HEK293 (cell line): ENCODE measurements at regions not wholly inside any gene's neighbourhood (a gene's known extent, or its start where the extent isn't known, plus 50 kb on each side); places are given as distances from the start of the nearest gene placed in this dataset.

ENCODE experiments used
- RBAK ChIP-seq: fragments of 450-650 bp; formaldehyde crosslinking; IDR thresholded peaks from 2 replicates; pipeline ENCODE4 v1.5.1; 2016; ENCODE audit warnings: missing biosample characterization, missing genetic modification characterization
- ZBTB1 ChIP-seq: fragments of 450-650 bp; formaldehyde crosslinking; IDR thresholded peaks from 2 replicates; pipeline ENCODE4 v1.5.1; 2016; ENCODE audit warnings: missing biosample characterization, missing genetic modification characterization
- ZNF184 ChIP-seq: fragments of 450-650 bp; IDR thresholded peaks from 2 replicates; pipeline ENCODE4 v1.5.1; 2018; ENCODE audit warnings: missing biosample characterization, mild to moderate bottlenecking, missing genetic modification characterization
- ZNF302 ChIP-seq: fragments of 450-650 bp; formaldehyde crosslinking; IDR thresholded peaks from 2 replicates; pipeline ENCODE4 v1.5.1; 2016; ENCODE audit warnings: missing biosample characterization, missing genetic modification characterization, low read depth
- ZNF391 ChIP-seq: fragments of 450-650 bp; formaldehyde crosslinking; IDR thresholded peaks from 2 replicates; pipeline ENCODE4 v1.5.1; 2016; ENCODE audit warnings: low read depth, missing biosample characterization, missing genetic modification characterization, borderline replicate concordance
- TF ChIP-seq, protein P1 (sequence below): fragments of 450-650 bp; formaldehyde crosslinking; IDR thresholded peaks from 2 replicates; pipeline ENCODE4 v1.5.1; 2016; ENCODE audit warnings: missing biosample characterization, missing genetic modification characterization
- TF ChIP-seq, protein P2 (sequence below): fragments of 450-650 bp; formaldehyde crosslinking; IDR thresholded peaks from 2 replicates; pipeline ENCODE4 v1.5.1; 2017; ENCODE audit warnings: missing biosample characterization, mild to moderate bottlenecking, missing genetic modification characterization, moderate library complexity

DNA sequence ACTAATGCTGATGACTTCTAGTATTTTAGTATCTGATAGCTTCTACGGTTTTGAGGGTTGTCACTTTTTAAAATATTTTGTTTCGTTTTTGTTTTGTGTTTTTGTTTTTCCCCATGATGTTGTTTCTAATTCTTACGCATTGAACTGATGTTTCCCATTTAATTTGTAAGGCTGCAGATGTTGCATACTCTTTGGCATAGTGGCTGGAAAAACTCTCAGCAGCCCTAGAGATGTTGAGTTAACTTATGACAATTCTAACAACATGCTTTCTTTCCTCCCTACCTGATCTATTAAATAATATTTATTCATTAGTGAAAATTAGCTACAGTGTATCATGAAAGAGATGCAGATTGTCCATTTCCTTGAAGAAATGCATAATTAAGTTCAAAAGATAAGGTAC is 559.3 kb upstream of the GRM7 start:
- no peak for TF ChIP-seq ZNF184 (tag by site-specific recombination)
- TF ChIP-seq, protein P1, sequence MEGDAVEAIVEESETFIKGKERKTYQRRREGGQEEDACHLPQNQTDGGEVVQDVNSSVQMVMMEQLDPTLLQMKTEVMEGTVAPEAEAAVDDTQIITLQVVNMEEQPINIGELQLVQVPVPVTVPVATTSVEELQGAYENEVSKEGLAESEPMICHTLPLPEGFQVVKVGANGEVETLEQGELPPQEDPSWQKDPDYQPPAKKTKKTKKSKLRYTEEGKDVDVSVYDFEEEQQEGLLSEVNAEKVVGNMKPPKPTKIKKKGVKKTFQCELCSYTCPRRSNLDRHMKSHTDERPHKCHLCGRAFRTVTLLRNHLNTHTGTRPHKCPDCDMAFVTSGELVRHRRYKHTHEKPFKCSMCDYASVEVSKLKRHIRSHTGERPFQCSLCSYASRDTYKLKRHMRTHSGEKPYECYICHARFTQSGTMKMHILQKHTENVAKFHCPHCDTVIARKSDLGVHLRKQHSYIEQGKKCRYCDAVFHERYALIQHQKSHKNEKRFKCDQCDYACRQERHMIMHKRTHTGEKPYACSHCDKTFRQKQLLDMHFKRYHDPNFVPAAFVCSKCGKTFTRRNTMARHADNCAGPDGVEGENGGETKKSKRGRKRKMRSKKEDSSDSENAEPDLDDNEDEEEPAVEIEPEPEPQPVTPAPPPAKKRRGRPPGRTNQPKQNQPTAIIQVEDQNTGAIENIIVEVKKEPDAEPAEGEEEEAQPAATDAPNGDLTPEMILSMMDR (tag by site-specific recombination): no peak
- TF ChIP-seq ZNF391: no peak
- no peak for TF ChIP-seq RBAK (tag by site-specific recombination)
- no peak for TF ChIP-seq ZNF302 (tag by site-specific recombination)
- TF ChIP-seq, protein P2, sequence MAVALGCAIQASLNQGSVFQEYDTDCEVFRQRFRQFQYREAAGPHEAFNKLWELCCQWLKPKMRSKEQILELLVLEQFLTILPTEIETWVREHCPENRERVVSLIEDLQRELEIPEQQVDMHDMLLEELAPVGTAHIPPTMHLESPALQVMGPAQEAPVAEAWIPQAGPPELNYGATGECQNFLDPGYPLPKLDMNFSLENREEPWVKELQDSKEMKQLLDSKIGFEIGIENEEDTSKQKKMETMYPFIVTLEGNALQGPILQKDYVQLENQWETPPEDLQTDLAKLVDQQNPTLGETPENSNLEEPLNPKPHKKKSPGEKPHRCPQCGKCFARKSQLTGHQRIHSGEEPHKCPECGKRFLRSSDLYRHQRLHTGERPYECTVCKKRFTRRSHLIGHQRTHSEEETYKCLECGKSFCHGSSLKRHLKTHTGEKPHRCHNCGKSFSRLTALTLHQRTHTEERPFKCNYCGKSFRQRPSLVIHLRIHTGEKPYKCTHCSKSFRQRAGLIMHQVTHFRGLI: no peak
- no peak for TF ChIP-seq ZBTB1 (tag by site-specific recombination)
